Ovary (tissue), 7 donors: ENCODE measurements at regions not wholly inside any gene's neighbourhood (a gene's known extent, or its start where the extent isn't known, plus 50 kb on each side); places are given as distances from the start of the nearest gene placed in this dataset.

Experiments
- DNase-seq, 5 donors: peaks; one replicate each; pipeline ENCODE4 v3.0.0-alpha.2; 2019 to 2020
- H3K27ac ChIP-seq, 2 donors: fragments of 200-600 bp; one replicate each; pipeline versions ENCODE4 v1.5.1 to v1.8.0; 2019 to 2022
- H3K27me3 ChIP-seq: fragments of 200-600 bp; one replicate; pipeline ENCODE4 v1.8.0; 2022
- H3K36me3 ChIP-seq: fragments of 200-600 bp; sonication (generic); one replicate; pipeline ENCODE4 v1.5.1; 2019
- H3K4me1 ChIP-seq: one replicate; pipeline ENCODE4 v1.8.1; 2013; ENCODE audit warnings: mild to moderate bottlenecking, moderate library complexity; ENCODE audit not compliant: insufficient read depth
- H3K4me3 ChIP-seq: fragments of 200-600 bp; sonication (generic); one replicate; pipeline ENCODE4 v1.5.1; 2017
- H3K9me3 ChIP-seq, 2 donors: fragments of 200-600 bp in 1 of 2; sonication (generic) in 1 of 2; one replicate each; pipeline versions ENCODE4 v1.5.1 to v1.8.1; 2013 to 2019; ENCODE audit warnings: mild to moderate bottlenecking in 1 of 2, moderate library complexity in 1 of 2
- EP300 ChIP-seq: sonication (generic); formaldehyde crosslinking; IDR thresholded peaks from one replicate; pipeline ENCODE4 v1.6.1; 2017; ENCODE audit warnings: antibody characterized with exemption
- POLR2A ChIP-seq: fragments of 450-650 bp; IDR thresholded peaks from one replicate; pipeline ENCODE4 v1.6.1; 2017; ENCODE audit warnings: antibody characterized with exemption, mild to moderate bottlenecking, moderate library complexity
- WGBS, 3 donors: extraction: QIAGEN DNeasy Blood & Tissue Kit in 1 of 3; methylation state at CpG; one replicate each; pipeline versions ENCODE4 v1.1.5 to v1.1.7; 2013 to 2017; 5-methylcytosine and 5-hydroxymethylcytosine counted together
- intact Hi-C, 4 donors: fragments of 100-400 bp; cut with DNase I; formaldehyde crosslinking; loops; one replicate each; pipeline versions ENCODE4 v1.11.0 to v1.15.1; 2022 to 2023
- TF ChIP-seq, protein P1 (sequence below), 3 donors: fragments of 450-650 bp in 2 of 3; fragments of 200-600 bp in 1 of 3; IDR thresholded peaks; one replicate each; pipeline versions ENCODE4 v1.5.1 to v1.8.0; 2016 to 2022; ENCODE audit warnings: antibody characterized with exemption in 3 of 3, mild to moderate bottlenecking in 1 of 3
- donor health status: DM: no; HTN: no; CAD: no; lungs with moderate emphysema.
- donor health status: DM: no; HTN: no; CAD: no.
- donor health status: Bipolar disorder and iron deficiency.
- donor health status: DM: no; HTN: no; CAD: no.
- donor health status: DM: yes; HTN: yes; CAD: no.

GRCh38 chr2:157155992-157156391 is 101.5 kb upstream of the GALNT5 start:
- intact Hi-C loops: no loop called here
- Histone ChIP-seq H3K36me3 (no peaks in the 10 kb centered on the region), H3K4me1 (no peaks in the 10 kb centered on the region), H3K4me3 (no peak overlapping the region), H3K27ac (no peak overlapping the region), H3K9me3 (no peaks in the 10 kb centered on the region), H3K27me3 (no peaks in the 10 kb centered on the region)
- no peak for DNase-seq
- 90 to 92% (median 91%) methylated on average over 1 of the region's 1 CpG for WGBS, 3 donors
- TF ChIP-seq EP300 (no peak), POLR2A (no peak)
- TF ChIP-seq, protein P1, sequence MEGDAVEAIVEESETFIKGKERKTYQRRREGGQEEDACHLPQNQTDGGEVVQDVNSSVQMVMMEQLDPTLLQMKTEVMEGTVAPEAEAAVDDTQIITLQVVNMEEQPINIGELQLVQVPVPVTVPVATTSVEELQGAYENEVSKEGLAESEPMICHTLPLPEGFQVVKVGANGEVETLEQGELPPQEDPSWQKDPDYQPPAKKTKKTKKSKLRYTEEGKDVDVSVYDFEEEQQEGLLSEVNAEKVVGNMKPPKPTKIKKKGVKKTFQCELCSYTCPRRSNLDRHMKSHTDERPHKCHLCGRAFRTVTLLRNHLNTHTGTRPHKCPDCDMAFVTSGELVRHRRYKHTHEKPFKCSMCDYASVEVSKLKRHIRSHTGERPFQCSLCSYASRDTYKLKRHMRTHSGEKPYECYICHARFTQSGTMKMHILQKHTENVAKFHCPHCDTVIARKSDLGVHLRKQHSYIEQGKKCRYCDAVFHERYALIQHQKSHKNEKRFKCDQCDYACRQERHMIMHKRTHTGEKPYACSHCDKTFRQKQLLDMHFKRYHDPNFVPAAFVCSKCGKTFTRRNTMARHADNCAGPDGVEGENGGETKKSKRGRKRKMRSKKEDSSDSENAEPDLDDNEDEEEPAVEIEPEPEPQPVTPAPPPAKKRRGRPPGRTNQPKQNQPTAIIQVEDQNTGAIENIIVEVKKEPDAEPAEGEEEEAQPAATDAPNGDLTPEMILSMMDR (IDR thresholded peaks at IDR 0.05): no peak

- TF ChIP-seq POLR2A (no peak), EP300 (no peak)
- TF ChIP-seq, protein P1 (IDR thresholded peaks at IDR 0.05): no peak
- no peak for DNase-seq
- Histone ChIP-seq H3K36me3 (no peaks in the 10 kb centered on the region), H3K4me3 (no peak overlapping the region), H3K27ac (no peak overlapping the region), H3K9me3 (no peaks in the 10 kb centered on the region), H3K4me1 (no peaks in the 10 kb centered on the region), H3K27me3 (no peaks in the 10 kb centered on the region)
- 81 to 89% (median 82%) methylated on average over 1 of the region's 1 CpG for WGBS, 3 donors
- intact Hi-C loops: no loop called here
Measured at GRCh38 chr2:157158111-157158510, 99.4 kb upstream of the GALNT5 start.

DNA sequence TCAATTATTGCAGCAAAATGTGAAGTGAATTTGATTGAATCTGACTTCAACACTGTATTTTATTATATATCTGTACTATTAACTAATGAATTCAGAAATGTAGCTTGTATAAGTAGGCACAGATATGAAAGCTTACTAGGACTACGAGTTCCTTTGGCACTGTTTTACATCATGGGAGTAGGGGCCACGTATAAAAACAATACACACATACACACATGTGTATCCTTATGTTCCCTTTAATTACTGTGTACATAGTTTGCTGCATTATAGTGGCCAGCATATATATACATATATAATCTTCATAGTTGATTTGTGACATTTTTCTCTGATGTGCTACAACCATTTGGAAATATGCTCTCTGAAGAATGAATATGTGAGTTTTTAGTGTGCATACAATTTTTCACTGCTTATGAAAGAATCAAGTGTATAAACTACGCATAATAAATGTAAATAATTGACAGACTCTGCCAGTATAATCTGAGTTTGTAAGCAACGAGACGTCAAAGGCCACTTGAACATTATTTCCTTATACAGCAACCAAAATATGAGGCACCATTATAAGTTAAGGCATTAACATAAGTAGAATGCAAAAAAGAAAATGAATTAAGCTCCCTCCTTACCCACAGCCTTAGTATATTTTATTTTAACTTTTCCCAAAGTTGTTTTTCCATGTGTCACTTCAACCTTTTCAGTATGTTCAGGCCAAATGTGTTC is 98.1 kb upstream of the GALNT5 start:
- Histone ChIP-seq H3K36me3 (no peaks in the 10 kb centered on the region), H3K4me3 (no peak overlapping the region), H3K9me3 (no peaks in the 10 kb centered on the region), H3K27me3 (no peaks in the 10 kb centered on the region), H3K4me1 (no peaks in the 10 kb centered on the region), H3K27ac (no peak overlapping the region)
- TF ChIP-seq EP300: no peak
- TF ChIP-seq, protein P1 (IDR thresholded peaks at IDR 0.05): no peak
- TF ChIP-seq POLR2A: no peak
- 82 to 87% (median 86%) methylated on average over 5 of the region's 5 CpGs for WGBS, 3 donors
- intact Hi-C loops: no loop called here
- no peak for DNase-seq

GRCh38 chr2:157160111-157160510 is 97.4 kb upstream of the GALNT5 start:
- Histone ChIP-seq H3K27ac (no peak overlapping the region), H3K9me3 (no peaks in the 10 kb centered on the region), H3K4me3 (no peak overlapping the region), H3K36me3 (no peaks in the 10 kb centered on the region), H3K4me1 (no peaks in the 10 kb centered on the region), H3K27me3 (no peaks in the 10 kb centered on the region)
- no peak for DNase-seq
- 62 to 69% (median 65%) methylated on average over 3 of the region's 3 CpGs for WGBS, 3 donors
- intact Hi-C loops: no loop called here
- TF ChIP-seq EP300: no peak
- TF ChIP-seq POLR2A: no peak
- TF ChIP-seq, protein P1 (IDR thresholded peaks at IDR 0.05): no peak
